HG03135 (cell line): ENCODE measurements at regions not wholly inside any gene's neighbourhood (a gene's known extent, or its start where the extent isn't known, plus 50 kb on each side); places are given as distances from the start of the nearest gene placed in this dataset.
"Not testable (repeated sequence)": the region's sequence is repeated elsewhere in the genome, so short reads cannot be mapped to it uniquely, and the experiment has no call there.

Source experiments
- ATAC-seq: cut with Tn5 transposase; IDR thresholded peaks from one replicate; pipeline ENCODE4 v1.9.1; 2021; ENCODE audit warnings: mild to moderate bottlenecking, moderate library complexity; ENCODE audit not compliant: unreplicated experiment

DNA sequence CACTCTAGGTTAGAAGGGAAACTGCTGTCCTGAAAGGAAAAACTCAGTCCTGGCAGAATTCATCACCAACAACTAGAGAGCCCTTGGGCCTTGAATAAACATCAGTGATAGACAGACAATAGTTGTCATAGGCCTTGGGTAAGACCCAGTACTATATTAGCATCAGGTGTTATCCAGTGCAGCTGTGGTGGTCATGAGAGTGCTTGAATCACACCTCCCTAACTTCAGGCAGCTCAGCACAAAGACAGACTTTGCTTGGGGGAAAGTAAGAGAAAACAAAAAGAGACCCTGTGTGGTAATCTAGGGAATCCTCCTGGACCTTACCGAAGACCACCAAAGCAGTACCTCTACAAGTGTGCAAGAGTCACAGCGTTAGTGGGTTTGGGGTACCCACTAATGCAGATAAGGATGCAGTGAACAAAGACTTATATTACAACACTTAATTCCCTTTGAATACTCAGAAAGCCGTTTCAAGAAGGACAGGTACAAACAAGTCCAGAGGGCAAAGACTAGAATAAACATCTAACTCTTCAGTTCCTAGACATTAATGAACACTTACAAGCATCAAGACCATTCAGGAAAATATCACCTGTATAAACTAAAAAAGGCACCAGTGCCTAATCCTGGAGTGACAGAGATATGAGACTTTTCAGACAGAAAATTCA, 332.3 kb upstream of the EPHA3 start:
- ATAC-seq: no peak

DNA sequence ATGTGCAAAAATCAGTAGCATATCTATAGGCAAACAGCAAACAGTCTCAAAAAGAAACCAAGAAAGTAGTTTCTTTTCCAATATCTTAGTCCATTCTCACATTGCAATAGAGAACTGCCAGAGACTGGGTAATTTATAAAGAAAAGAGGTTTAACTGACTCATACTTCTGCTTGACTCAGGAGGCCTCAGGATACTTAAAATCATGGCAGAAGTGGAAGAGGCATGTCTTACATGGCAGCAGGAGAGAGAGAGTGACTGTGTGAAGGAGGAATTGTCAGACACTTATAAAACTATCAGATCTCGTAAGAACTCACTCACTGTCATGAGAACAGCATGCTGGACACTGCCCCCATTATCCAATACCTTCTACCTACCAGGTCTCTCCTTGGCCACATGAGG, 327.9 kb upstream of the EPHA3 start:
- ATAC-seq: no peak

DNA sequence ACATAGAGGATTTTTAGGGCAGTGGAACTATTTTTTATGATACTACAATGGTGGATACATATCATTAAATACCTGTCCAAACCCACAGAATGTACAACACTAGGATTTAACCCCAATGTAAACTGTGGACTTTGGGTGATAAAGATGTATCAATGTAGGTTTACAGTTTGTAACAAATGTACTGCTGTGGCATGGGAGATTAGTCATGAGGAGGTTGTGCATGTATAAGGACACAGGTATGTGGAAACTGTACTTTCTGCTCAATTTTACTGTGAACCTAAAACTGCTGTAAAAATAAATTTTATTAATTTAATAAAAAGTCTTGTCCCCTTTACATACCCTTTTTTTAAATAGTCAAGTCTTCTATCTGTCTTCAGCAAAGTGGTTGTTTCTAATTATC, 322.5 kb upstream of the EPHA3 start:
- no peak for ATAC-seq

DNA sequence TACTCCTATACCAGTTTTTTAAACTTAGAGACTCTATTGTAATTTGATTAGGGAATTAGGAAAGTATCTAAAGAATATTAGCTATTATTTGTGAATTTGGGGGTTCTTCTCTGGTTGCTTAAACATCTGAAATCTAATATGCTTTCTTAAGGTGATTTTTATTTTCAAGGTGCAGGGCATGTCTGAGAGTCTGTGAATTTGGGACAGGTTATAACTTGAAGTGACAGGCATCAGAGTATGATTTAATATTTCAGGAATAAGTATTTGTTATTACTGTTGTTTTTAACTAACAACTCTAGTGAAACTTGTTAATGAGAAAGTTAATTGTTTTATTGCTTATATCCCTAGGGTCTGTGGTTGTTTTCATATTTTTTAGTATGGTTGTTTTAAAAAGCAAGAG, 321.6 kb upstream of the EPHA3 start:
- ATAC-seq: no peak

DNA sequence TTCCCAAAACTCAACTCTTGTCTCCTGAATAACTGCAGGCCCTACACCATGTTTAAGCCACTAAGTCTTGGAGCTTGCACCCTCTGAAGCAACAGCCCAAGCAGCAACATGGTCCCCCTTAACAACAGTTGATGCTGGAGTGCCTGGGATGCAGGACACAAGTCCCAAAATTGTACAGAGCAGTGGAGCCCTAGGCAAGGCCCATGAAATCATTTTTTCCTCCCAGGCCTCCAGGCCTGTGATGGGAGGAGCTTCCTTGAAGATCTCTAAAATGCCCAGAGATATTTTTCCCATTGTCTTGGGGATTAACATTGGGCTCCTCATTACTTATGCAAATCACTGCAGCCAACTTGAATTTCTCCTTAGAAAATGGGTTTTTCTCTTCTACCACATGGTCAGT, 311.9 kb upstream of the EPHA3 start:
- no peak for ATAC-seq

DNA sequence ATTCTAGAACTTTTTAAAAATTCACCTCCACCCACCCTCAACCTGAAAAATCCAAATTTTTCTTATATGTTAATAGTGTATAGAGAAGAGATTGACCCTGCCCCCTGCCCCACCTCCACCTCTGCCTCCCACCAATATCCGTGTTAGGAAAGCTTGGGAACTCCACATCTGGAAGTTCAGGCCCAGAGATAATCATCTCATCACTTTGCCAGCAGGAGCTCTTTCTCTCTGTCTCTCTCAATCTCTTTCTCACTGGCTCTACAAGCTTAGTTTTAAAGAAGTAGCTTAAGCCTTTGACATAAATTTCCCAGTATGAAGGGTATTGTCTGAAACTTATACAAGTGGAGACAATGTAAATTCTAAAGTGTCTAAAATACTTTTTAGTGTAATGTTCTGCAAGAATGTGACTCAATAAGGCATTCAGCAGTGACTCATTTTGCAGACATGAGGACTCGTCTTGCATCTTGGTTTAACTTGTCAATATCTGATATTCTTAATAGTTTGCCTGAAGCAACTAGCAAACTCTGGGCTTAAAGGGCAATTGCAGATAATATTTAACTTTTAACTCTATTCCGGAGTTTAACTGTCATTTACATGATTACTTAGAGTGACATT, 299.8 kb upstream of the EPHA3 start:
- ATAC-seq: no peak

DNA sequence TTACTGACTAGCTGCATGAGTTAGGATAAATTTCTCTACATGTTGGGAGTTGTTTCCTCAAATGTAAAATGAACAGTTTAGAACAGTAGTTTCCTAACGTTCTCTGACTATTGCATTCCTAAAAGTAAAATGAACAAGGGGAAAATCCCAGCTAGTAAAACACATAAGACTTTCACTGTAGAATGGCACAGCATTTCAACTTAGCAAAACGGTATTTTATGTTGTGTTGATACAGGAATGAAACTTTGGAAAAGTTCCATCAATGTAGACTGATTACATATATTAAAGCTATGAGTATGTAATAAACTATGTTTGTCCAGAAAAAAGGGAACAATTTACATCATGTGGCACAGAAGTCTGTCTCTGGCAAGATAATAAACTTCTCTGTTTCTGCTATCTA, 297.4 kb upstream of the EPHA3 start:
- no peak for ATAC-seq

DNA sequence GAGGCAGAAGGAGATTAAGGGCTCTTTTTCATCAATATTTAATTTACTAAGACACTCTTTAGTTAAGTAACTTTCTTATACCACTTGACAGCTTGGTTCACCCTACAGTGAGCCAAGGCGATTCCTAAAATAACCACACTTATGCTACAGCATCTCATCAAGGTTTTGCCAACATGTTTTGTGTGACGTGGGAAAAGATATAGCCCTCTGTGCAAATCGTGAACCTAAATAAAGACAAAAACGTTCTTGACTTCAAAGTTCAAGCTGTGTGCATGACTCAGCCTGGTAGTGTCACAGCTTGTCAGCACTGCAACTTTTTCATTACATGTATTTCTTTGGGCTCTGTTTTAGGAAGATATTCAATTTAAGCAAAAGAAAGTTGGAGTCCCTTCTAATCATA, 297.0 kb upstream of the EPHA3 start:
- no peak for ATAC-seq

DNA sequence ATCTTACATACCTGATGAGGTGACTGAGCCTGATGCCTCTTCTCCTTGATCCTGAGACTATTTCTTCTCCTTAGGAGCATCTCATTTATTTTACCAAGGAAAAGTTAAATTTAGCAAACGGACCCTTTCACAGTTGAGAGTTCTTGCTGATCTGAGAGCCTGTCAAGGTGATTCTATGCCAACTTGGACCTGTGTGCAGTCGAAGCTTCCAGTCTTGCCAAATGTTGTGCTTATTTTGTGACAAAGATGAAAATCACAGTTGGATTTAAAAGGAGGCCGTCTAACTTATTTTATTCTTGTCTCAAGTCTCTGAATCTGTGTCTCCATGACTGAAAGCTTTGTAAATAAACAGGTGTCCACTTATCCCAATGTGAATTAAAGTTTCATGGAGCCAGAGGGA, 296.3 kb upstream of the EPHA3 start:
- no peak for ATAC-seq

DNA sequence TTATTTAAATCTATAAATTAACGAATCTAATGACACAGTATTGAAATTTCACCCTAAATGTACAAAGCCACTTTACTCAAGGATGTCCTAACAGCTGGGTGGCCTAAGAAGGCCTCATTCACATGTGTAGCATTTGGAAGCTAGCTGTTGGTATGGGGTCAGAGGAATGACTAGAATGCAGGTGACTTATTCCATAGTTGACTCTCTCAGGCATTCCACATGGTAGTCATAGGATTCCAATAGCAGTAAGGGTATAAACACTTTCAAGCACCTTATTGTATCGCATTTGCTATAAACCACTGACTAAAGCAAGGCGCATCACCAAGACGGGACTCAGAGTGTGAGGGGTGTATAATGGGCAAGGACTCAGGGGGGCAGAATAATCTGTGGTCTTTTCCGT, 294.8 kb upstream of the EPHA3 start:
- no peak for ATAC-seq

DNA sequence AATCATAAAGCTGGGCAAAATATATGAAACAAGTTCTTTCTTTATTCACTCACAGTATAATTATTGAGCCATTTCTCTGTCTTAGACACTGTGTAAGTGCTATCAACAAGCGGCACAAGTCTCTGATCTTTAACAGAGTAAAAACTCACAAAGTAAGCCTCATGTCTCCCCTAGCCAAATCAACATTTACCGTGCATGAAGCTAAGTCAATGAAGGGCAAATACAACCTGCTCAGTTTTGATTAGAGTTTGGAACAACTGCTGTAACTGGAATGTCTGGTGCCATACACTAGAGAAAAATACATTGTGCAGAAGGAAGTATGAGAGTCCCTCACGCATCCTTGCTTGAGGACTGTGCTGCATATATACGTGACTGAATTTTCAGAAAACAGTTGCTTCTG, 291.0 kb upstream of the EPHA3 start:
- ATAC-seq: no peak

DNA sequence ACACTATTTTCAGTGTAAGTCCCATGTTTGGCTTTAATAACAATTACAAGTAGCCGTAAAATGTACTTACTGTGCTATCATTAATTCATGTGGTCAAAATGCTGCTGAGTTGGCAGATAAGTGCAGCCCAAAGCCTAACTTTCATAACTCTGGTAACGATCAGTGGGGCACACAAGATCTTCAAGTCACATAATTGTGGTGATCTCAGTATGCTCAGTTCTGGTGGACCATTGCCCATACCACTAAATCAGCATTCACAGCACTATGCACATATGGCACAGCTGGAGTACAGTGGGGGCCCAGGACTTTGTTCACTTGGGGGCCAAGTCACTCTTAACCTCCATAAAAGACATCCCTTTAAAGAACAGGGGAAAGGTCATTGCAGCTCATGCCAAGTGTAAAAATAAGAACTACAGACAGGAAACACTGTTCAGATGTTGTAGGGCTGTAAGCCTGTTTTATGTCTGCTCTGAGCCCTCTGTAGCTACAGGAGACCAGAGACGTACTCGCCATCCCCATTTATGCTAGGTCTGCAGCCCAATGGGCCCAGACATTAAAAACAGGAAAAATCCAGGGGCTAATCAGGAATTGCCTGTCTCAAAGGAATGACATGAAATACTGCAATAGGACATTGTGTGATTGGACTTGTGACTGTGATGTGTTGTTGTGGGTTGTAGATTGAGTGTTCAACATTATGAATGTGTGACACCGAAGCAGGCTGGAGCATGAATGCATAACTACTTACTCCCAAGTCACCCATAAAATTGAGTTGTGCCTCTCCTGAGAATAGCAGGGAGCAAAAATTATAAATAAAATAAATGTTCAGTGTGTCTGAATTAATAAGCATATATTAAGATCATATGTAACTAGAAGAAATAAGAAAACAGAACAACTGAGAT, 282.5 kb upstream of the EPHA3 start:
- ATAC-seq: no peak

DNA sequence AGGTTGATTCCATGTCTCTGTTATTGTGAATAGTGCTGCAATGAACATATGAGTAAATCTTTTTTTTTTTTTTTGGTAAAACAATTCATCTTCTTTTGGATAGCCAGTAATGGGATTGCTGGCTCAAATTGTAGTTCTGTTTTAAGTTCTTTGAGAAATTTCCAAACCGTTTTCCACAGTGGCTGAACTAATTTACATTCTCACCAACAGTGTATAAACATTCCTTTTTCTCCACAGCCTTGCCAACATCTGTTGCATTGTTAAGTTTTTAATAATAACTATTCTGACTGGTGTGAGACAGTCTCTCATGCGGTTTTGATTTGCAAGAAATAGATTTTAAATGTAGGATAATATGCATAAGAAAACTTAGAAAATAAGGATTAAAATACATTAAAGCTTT, 279.0 kb upstream of the EPHA3 start:
- ATAC-seq: no peak

DNA sequence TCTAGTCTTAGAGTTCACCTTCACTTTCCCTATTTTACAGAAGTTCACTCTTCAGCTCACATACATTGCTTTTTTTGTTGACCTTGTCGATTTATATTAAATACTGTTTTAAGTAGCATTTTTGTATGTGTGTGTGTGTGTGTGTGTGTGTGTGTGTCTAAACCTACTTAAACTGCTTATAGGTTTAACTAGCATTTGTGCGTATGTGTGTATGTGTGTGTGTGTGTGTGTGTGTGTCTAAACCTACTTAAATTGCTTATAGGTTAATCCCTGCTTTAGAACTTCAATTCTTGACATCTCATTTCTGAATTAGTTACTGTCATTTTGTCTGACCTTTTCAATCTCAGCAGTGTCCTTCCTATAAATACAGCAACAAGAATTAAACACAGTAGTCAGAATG, 254.8 kb upstream of the EPHA3 start:
- ATAC-seq: no peak

DNA sequence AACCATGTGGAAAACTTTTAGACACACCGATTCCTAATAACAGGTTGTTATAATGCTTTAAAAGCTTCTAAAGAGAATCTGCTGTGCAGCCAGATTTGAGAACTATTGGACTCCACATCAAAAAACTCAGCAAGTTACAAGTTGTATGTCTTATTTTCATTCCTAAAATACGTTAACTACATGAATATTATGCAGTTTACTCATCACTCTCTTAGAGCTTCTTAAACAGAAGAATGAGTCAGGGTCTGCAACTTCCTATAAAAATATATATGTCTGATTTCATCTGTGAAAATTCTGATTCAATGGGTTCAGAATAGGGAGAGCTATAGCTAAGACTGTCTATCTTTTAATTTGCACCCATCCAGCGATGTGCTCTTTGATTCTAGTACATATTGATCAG, 244.2 kb upstream of the EPHA3 start:
- no peak for ATAC-seq

DNA sequence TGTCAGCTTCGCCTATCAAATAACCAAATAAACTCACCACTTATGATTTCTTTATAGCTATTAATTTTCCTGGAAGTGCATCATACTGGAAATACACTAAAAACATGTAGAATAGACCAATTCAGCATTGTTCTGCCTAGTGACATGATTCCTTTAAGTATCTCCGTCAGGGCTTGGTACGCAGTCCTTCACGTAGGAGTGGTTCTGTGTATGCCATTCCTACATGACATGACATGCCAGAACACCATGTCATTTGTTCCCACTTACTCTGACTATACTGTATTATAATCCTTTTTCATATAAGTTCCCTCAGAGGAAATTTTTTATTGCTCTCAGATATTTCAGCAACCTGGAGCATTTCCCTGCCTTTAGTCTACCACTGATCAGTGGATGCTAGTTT, 230.7 kb upstream of the EPHA3 start:
- ATAC-seq: no peak

DNA sequence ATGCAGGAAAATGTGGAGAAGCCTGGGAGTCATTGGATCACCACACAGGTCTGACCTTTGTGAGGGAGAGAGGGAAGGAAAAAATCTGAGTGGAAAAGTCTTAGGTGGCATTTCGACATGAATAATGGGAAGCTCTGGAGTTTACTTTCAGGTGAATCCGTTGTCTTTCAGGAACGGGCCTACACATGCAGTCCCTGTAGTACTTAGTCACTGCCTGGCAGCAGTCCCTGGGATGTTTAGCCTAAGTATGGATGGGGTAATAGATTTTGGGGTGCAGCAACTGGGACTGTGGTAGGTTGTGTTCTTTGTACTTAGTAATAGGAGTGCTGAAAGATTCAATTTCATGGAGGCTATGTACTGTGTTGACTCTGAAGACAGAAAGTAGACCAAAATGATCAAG, 227.5 kb upstream of the EPHA3 start:
- no peak for ATAC-seq

DNA sequence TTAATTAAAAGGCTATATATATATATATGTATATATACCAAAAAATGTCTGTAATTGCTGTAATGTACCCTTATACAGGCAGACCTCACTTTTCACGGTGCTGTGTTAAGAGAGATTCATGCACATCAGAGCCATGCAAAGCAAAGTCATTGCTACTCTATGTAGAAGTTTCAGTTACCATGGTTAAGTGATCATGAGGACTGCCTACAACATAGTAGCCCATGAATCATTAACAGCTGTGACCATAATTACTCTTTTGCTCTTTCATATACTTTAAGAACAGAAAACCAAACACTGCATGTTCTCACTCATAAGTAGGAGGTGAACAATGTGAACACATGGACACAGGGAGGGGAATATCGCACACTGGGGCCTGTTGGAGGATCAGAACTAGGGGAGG, 225.3 kb upstream of the EPHA3 start:
- peak; percentile 99 for ATAC-seq

DNA sequence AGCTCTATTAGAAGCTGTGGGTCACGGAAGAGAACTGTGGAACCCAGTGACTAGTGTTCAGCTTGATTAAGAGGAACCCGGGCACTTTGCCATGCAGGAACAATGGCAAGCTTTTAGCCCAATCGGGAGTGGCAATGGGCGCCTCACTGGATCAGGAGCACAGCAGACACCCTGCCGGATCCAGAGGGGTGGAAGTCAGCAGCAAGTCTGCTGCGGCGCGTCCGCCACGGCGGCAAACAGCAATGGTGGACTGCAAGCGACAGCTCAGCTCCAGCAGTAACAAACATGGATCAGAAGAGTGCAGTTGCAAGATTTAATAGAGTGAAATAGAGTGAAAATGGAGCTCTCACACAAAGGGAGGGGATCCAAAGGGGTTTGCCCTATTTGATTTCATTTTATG, 220.8 kb upstream of the EPHA3 start:
- ATAC-seq: not testable (repeated sequence)

DNA sequence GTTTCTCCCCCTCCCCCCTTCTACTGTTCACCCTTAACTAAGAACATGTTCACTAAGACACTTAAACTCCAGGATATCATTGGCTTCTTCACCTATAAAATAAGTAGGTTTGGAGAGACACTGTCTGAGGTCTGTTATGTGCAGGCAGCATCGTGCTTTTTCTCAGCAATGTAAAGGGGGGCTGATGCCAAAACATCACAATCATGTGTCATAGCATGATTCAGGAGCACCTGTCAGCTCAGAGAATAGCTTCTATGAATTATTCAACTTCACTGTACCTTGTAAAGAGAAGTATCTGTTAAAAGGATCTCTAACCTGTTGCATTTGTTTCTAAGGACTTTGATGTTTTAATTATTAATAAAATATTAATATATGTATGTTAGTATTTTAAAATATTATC, 211.4 kb upstream of the EPHA3 start:
- ATAC-seq: no peak

DNA sequence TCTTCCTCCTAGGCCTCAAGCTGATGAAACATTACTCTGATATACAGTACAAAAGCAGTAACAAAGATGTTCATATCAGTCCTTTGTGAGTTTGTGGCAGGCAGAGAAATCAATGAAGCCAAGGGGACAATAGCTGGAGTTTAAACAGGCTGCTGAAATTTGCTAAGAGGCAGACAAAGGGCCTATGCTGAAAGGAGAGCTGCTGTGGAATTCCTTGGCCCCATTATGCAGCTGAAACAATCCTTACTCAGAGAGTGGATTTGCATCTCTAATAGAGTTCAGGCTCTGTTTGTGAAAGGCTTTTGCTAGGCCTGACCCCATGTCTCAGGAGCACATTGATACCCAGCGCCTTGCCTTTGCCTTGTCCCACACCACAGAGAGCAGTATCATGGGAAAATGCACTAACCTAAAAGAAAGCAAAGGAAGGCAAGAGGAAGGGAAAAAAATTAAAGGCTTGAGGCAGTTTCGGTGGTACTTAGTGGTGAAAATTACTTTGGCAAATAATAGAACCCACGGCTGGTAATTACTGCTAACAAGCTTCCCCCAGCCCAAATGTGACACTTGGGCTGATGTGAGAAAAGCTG, 195.0 kb upstream of the EPHA3 start:
- ATAC-seq: no peak

DNA sequence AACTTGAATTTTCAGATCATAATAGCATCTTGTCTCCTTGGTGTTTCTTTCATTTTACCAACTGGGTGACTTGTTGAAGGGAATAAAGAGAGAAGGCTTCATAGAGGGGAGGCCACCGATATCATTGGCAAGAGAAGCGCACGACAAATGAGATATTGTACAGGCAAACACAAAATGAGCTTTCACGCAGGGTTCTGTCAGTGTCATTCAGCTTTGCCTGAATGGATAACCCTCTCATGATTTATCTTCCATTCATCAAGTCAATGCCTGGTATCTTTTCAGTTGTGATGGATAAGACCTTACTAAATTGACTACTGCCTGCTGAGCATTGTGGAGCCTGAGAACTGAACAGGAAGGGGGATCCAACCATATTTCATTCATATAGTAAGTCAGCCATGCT, 188.6 kb upstream of the EPHA3 start:
- no peak for ATAC-seq
